ENCODE measurements at regions not wholly inside any gene's neighbourhood (a gene's known extent, or its start where the extent isn't known, plus 50 kb on each side); places are given as distances from the start of the nearest gene placed in this dataset.

- H3K4me1 Mint-ChIP-seq = no peaks in the 10 kb centered on the region
- H3K27ac Mint-ChIP-seq = no peak overlapping the region
- no peaks in the 10 kb centered on the region for H3K9me3 Mint-ChIP-seq
- ATAC-seq (no peak), DNase-seq (ENCODE audit: low spot score) (no peak)
- no peak for TF ChIP-seq GTF2I (CRISPR knock-in tag; conservative IDR thresholded peaks at IDR 0.05)
- no peak for TF ChIP-seq MYBL2 (CRISPR knock-in tag; IDR thresholded peaks at IDR 0.05)
- TF ChIP-seq JAZF1 (CRISPR knock-in tag; IDR thresholded peaks at IDR 0.05) = no peak
- TF ChIP-seq SMAD3 (CRISPR knock-in tag; IDR thresholded peaks at IDR 0.05; ENCODE audit: borderline replicate concordance) = no peak
- no peak for TF ChIP-seq FOXJ3 (CRISPR knock-in tag; IDR thresholded peaks at IDR 0.05; ENCODE audit: borderline replicate concordance)
- TF ChIP-seq, protein P1, sequence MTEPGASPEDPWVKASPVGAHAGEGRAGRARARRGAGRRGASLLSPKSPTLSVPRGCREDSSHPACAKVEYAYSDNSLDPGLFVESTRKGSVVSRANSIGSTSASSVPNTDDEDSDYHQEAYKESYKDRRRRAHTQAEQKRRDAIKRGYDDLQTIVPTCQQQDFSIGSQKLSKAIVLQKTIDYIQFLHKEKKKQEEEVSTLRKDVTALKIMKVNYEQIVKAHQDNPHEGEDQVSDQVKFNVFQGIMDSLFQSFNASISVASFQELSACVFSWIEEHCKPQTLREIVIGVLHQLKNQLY (CRISPR knock-in tag; IDR thresholded peaks at IDR 0.05) = no peak
- no peak for TF ChIP-seq ZNF671 (CRISPR knock-in tag; IDR thresholded peaks at IDR 0.05)
- TF ChIP-seq FOXP4 (CRISPR knock-in tag; IDR thresholded peaks at IDR 0.05) = no peak
- TF ChIP-seq ZNF121 (CRISPR knock-in tag; IDR thresholded peaks at IDR 0.05) = no peak
- no peak for TF ChIP-seq GRHL2 (CRISPR knock-in tag; IDR thresholded peaks at IDR 0.05; ENCODE audit: insufficient replicate concordance, severe bottlenecking)
- TF ChIP-seq NR1H2 (CRISPR knock-in tag; IDR thresholded peaks at IDR 0.05) = no peak
- no peak for TF ChIP-seq ETV6 (CRISPR knock-in tag; IDR thresholded peaks at IDR 0.05)
- TF ChIP-seq, protein P2, sequence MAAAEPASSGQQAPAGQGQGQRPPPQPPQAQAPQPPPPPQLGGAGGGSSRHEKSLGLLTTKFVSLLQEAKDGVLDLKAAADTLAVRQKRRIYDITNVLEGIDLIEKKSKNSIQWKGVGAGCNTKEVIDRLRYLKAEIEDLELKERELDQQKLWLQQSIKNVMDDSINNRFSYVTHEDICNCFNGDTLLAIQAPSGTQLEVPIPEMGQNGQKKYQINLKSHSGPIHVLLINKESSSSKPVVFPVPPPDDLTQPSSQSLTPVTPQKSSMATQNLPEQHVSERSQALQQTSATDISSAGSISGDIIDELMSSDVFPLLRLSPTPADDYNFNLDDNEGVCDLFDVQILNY (CRISPR knock-in tag; IDR thresholded peaks at IDR 0.05) = no peak
- TF ChIP-seq, protein P3, sequence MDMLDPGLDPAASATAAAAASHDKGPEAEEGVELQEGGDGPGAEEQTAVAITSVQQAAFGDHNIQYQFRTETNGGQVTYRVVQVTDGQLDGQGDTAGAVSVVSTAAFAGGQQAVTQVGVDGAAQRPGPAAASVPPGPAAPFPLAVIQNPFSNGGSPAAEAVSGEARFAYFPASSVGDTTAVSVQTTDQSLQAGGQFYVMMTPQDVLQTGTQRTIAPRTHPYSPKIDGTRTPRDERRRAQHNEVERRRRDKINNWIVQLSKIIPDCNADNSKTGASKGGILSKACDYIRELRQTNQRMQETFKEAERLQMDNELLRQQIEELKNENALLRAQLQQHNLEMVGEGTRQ (CRISPR knock-in tag; IDR thresholded peaks at IDR 0.05) = no peak
- no peak for TF ChIP-seq TP53 (CRISPR knock-in tag; IDR thresholded peaks at IDR 0.05)
- TF ChIP-seq ZBTB21 (CRISPR knock-in tag; IDR thresholded peaks at IDR 0.05; ENCODE audit: borderline replicate concordance) = no peak
- no peak for TF ChIP-seq ATF6 (CRISPR knock-in tag; IDR thresholded peaks at IDR 0.05)
- no peak for TF ChIP-seq CBFB (CRISPR knock-in tag; IDR thresholded peaks at IDR 0.05; ENCODE audit: low read depth)
- no peak for TF ChIP-seq NFATC4 (CRISPR knock-in tag; IDR thresholded peaks at IDR 0.05)
- H3K36me3 Mint-ChIP-seq = no peaks in the 10 kb centered on the region
- H3K27me3 Mint-ChIP-seq (ENCODE audit: low read depth) = no peaks in the 10 kb centered on the region
- CTCF ChIA-PET = interaction anchor here (1.1 kb wide), 1 partner anchor 516 kb away, joined by 6 read pairs; no protein-coding TSS in a partner anchor
- no peak overlapping the region for H3K4me3 Mint-ChIP-seq
- POLR2A ChIA-PET = no interaction called here
Observed at GRCh38 chr6:11471261-11471660, 66.3 kb upstream of the TMEM170B start.

DNA sequence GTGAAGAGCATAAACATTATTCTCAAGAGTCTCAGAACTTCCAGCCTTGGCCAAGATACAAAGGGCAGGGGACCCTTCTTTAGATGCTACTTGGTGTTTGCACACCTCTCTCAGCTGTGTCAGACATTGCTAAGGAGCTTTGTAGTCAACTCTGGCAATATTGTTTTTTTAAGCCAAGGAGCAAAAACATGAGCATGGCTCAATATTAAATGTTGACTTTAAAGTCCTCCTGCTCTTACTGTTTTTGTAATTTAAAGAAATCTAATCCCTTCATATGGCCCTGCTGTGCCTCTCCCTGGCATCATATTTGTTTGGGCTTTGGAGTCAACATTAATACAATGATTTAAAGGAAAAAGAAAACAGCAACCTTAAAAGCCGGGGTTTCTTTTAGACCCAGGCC is 67.9 kb upstream of the TMEM170B start:
- no peaks in the 10 kb centered on the region for H3K36me3 Mint-ChIP-seq
- H3K4me3 Mint-ChIP-seq = no peak overlapping the region
- ATAC-seq (no peak), DNase-seq (ENCODE audit: low spot score) (no peak)
- CTCF ChIA-PET = no interaction called here
- no peaks in the 10 kb centered on the region for H3K4me1 Mint-ChIP-seq
- H3K27ac Mint-ChIP-seq = no peak overlapping the region
- no peaks in the 10 kb centered on the region for H3K9me3 Mint-ChIP-seq
- no peaks in the 10 kb centered on the region for H3K27me3 Mint-ChIP-seq (ENCODE audit: low read depth)
- POLR2A ChIA-PET = no interaction called here
- no peak for TF ChIP-seq ZNF317 (CRISPR knock-in tag; IDR thresholded peaks at IDR 0.05; ENCODE audit: borderline replicate concordance, low read depth)
- no peak for TF ChIP-seq NFATC4 (CRISPR knock-in tag; IDR thresholded peaks at IDR 0.05)
- TF ChIP-seq, protein P4, sequence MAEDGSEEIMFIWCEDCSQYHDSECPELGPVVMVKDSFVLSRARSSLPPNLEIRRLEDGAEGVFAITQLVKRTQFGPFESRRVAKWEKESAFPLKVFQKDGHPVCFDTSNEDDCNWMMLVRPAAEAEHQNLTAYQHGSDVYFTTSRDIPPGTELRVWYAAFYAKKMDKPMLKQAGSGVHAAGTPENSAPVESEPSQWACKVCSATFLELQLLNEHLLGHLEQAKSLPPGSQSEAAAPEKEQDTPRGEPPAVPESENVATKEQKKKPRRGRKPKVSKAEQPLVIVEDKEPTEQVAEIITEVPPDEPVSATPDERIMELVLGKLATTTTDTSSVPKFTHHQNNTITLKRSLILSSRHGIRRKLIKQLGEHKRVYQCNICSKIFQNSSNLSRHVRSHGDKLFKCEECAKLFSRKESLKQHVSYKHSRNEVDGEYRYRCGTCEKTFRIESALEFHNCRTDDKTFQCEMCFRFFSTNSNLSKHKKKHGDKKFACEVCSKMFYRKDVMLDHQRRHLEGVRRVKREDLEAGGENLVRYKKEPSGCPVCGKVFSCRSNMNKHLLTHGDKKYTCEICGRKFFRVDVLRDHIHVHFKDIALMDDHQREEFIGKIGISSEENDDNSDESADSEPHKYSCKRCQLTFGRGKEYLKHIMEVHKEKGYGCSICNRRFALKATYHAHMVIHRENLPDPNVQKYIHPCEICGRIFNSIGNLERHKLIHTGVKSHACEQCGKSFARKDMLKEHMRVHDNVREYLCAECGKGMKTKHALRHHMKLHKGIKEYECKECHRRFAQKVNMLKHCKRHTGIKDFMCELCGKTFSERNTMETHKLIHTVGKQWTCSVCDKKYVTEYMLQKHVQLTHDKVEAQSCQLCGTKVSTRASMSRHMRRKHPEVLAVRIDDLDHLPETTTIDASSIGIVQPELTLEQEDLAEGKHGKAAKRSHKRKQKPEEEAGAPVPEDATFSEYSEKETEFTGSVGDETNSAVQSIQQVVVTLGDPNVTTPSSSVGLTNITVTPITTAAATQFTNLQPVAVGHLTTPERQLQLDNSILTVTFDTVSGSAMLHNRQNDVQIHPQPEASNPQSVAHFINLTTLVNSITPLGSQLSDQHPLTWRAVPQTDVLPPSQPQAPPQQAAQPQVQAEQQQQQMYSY (CRISPR knock-in tag; IDR thresholded peaks at IDR 0.05) = no peak
- TF ChIP-seq, protein P5, sequence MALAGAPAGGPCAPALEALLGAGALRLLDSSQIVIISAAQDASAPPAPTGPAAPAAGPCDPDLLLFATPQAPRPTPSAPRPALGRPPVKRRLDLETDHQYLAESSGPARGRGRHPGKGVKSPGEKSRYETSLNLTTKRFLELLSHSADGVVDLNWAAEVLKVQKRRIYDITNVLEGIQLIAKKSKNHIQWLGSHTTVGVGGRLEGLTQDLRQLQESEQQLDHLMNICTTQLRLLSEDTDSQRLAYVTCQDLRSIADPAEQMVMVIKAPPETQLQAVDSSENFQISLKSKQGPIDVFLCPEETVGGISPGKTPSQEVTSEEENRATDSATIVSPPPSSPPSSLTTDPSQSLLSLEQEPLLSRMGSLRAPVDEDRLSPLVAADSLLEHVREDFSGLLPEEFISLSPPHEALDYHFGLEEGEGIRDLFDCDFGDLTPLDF (CRISPR knock-in tag; IDR thresholded peaks at IDR 0.05) = no peak
- TF ChIP-seq PREB (CRISPR knock-in tag; IDR thresholded peaks at IDR 0.05; ENCODE audit: borderline replicate concordance) = no peak
- no peak for TF ChIP-seq ZNF671 (CRISPR knock-in tag; IDR thresholded peaks at IDR 0.05)
- no peak for TF ChIP-seq ZNF138 (CRISPR knock-in tag; conservative IDR thresholded peaks at IDR 0.05)

Data from WTC11 (cell line).